ENCODE measurements at regions not wholly inside any gene's neighbourhood (a gene's known extent, or its start where the extent isn't known, plus 50 kb on each side); places are given as distances from the start of the nearest gene placed in this dataset.
"Not testable (repeated sequence)": the region's sequence is repeated elsewhere in the genome, so short reads cannot be mapped to it uniquely, and the experiment has no call there.

- DNase-seq (ENCODE audit: low read depth, low spot score), result no peak
These were observed 1191.9 kb downstream of the NSUN3 start for GRCh38 chr3:95254758-95255157.

- DNase-seq (ENCODE audit: low read depth, low spot score), result no peak
These were observed 1202.3 kb downstream of the NSUN3 start for GRCh38 chr3:95265129-95265528.

GRCh38 chr3:95271395-95271794 lies 1208.5 kb downstream of the NSUN3 start:
- no peak for DNase-seq (ENCODE audit: low read depth, low spot score)

- no peak for DNase-seq (ENCODE audit: low read depth, low spot score)
These were observed 1209.3 kb downstream of the NSUN3 start for GRCh38 chr3:95272166-95272565.

GRCh38 chr3:95272781-95273180 lies 1209.9 kb downstream of the NSUN3 start:
- DNase-seq (ENCODE audit: low read depth, low spot score), result no peak

GRCh38 chr3:95277613-95278012 lies 1214.8 kb downstream of the NSUN3 start:
- no peak for DNase-seq (ENCODE audit: low read depth, low spot score)

GRCh38 chr3:95280711-95281352 lies 1218.0 kb downstream of the NSUN3 start:
- DNase-seq (ENCODE audit: low read depth, low spot score), result no peak

GRCh38 chr3:95289295-95289694 lies 1226.4 kb downstream of the NSUN3 start:
- no peak for DNase-seq (ENCODE audit: low read depth, low spot score)

- no peak for DNase-seq (ENCODE audit: low read depth, low spot score)
These were observed 1234.7 kb downstream of the NSUN3 start for GRCh38 chr3:95297581-95297980.

GRCh38 chr3:95302044-95302443 lies 1239.2 kb downstream of the NSUN3 start:
- DNase-seq (ENCODE audit: low read depth, low spot score), result no peak

- DNase-seq (ENCODE audit: low read depth, low spot score), result no peak
These were observed 1247.7 kb downstream of the NSUN3 start for GRCh38 chr3:95310560-95310959.

GRCh38 chr3:95311272-95311671 lies 1248.4 kb downstream of the NSUN3 start:
- DNase-seq (ENCODE audit: low read depth, low spot score), result no peak

- no peak for DNase-seq (ENCODE audit: low read depth, low spot score)
These were observed 1249.8 kb downstream of the NSUN3 start for GRCh38 chr3:95312650-95313049.

- no peak for DNase-seq (ENCODE audit: low read depth, low spot score)
These were observed 1257.1 kb downstream of the NSUN3 start for GRCh38 chr3:95319921-95320494.

GRCh38 chr3:95327478-95327877 lies 1264.6 kb downstream of the NSUN3 start:
- no peak for DNase-seq (ENCODE audit: low read depth, low spot score)

- DNase-seq (ENCODE audit: low read depth, low spot score), result no peak
These were observed 1271.0 kb downstream of the NSUN3 start for GRCh38 chr3:95333826-95334225.

GRCh38 chr3:95334461-95334860 lies 1271.6 kb downstream of the NSUN3 start:
- no peak for DNase-seq (ENCODE audit: low read depth, low spot score)

GRCh38 chr3:95335517-95335916 lies 1272.7 kb downstream of the NSUN3 start:
- no peak for DNase-seq (ENCODE audit: low read depth, low spot score)

- no peak for DNase-seq (ENCODE audit: low read depth, low spot score)
These were observed 1275.6 kb downstream of the NSUN3 start for GRCh38 chr3:95338446-95338845.

GRCh38 chr3:95341314-95341713 lies 1278.5 kb downstream of the NSUN3 start:
- no peak for DNase-seq (ENCODE audit: low read depth, low spot score)

GRCh38 chr3:95343228-95343627 lies 1280.4 kb downstream of the NSUN3 start:
- DNase-seq (ENCODE audit: low read depth, low spot score), result no peak

- no peak for DNase-seq (ENCODE audit: low read depth, low spot score)
These were observed 1280.9 kb downstream of the NSUN3 start for GRCh38 chr3:95343767-95344166.

GRCh38 chr3:95347936-95348335 lies 1285.1 kb downstream of the NSUN3 start:
- not testable (repeated sequence) for DNase-seq (ENCODE audit: low read depth, low spot score)

GRCh38 chr3:95348879-95349278 lies 1286.0 kb downstream of the NSUN3 start:
- DNase-seq (ENCODE audit: low read depth, low spot score), result no peak
